A549 (cell line): ENCODE measurements at regions not wholly inside any gene's neighbourhood (a gene's known extent, or its start where the extent isn't known, plus 50 kb on each side); places are given as distances from the start of the nearest gene placed in this dataset.

Source experiments
- ATAC-seq, 2 experiments: fragments of 200-7000 bp in 1 of 2; fragments of >200 bp in 1 of 2; cut with Nextera tagmentation in 1 of 2; cut with Tn5 transposase in 1 of 2; 3 replicates each; pipeline versions ENCODE4 v1.8.0 to v1.9.1; 2018 to 2020; ENCODE audit warnings: mild to moderate bottlenecking in 1 of 2, moderate library complexity in 1 of 2
- CTCF ChIA-PET: fragments of 300-600 bp; sonication (Branson Sonifier 250); formaldehyde crosslinking; extraction: SDS; loops from one replicate; lab custom pipeline; 2021; ENCODE audit warnings: antibody characterized with exemption, inconsistent platforms; lab: Yijun Ruan, JAX
- POLR2A ChIA-PET: fragments of 350-600 bp; formaldehyde crosslinking; extraction: SDS; loops from one replicate; lab custom pipeline; 2021; ENCODE audit warnings: antibody characterized with exemption, inconsistent platforms; lab: Yijun Ruan, JAX
- DNase-seq, 2 experiments: peaks; one replicate each; pipeline versions ENCODE4 v3.0.0 to v3.0.0-alpha.2; 2011 to 2016; ENCODE audit warnings: low read depth in 1 of 2, low spot score in 1 of 2
- FAIRE-seq: peaks from 2 replicates; lab custom pipeline; 2011; peaks lifted over from hg19 to GRCh38; lab: Jason Lieb, UNC
- H3K27ac ChIP-seq, 2 experiments: fragments of >200 bp; sonication (Bioruptor Twin); formaldehyde crosslinking; 3 replicates each; pipeline ENCODE4 v1.5.1; 2016 to 2017
- H3K4me1 ChIP-seq: fragments of >200 bp; sonication (Bioruptor Twin); formaldehyde crosslinking; 3 replicates; pipeline ENCODE4 v1.6.1; 2016
- H3K4me2 ChIP-seq: fragments of >200 bp; sonication (Bioruptor Twin); formaldehyde crosslinking; 3 replicates; pipeline ENCODE4 v1.6.1; 2016
- H3K4me3 ChIP-seq: fragments of >200 bp; sonication (Bioruptor Twin); formaldehyde crosslinking; 3 replicates; pipeline ENCODE4 v1.5.1; 2016
- H3K9me3 ChIP-seq: fragments of >200 bp; sonication (Bioruptor Twin); formaldehyde crosslinking; 3 replicates; pipeline ENCODE4 v1.6.1; 2016
- CBX8 ChIP-seq: fragments of 200-600 bp; sonication (generic); IDR thresholded peaks from 2 replicates; pipeline ENCODE4 v1.6.1; 2016
- CTCF ChIP-seq: fragments of >200 bp; sonication (Bioruptor Twin); formaldehyde crosslinking; IDR thresholded peaks from 3 replicates; pipeline ENCODE4 v1.5.1; 2016
- E2F6 ChIP-seq: IDR thresholded peaks from 2 replicates; pipeline ENCODE4 v1.6.1; 2012; ENCODE audit warnings: low read depth, borderline replicate concordance
- EHMT2 ChIP-seq: fragments of 200-600 bp; sonication (generic); IDR thresholded peaks from 2 replicates; pipeline ENCODE4 v1.6.1; 2016; ENCODE audit warnings: antibody characterized with exemption, low read depth, mild to moderate bottlenecking, moderate library complexity
- ELK1 ChIP-seq: fragments of 150-350 bp; IDR thresholded peaks from 2 replicates; pipeline ENCODE4 v1.6.1; 2014; ENCODE audit warnings: low read depth, mild to moderate bottlenecking, low read length
- FOSL2 ChIP-seq, 2 experiments: fragments of 450-650 bp in 1 of 2; fragments of >200 bp in 1 of 2; sonication (Bioruptor Twin) in 1 of 2; formaldehyde crosslinking; IDR thresholded peaks; 2 replicates each; pipeline versions ENCODE4 v1.5.0 to v1.6.1; 2016 to 2020; ENCODE audit warnings: mild to moderate bottlenecking in 1 of 2, moderate library complexity in 1 of 2
- FOXS1 ChIP-seq: fragments of 250-450 bp; sonication (Bioruptor Pico); IDR thresholded peaks from 2 replicates; pipeline ENCODE4 v1.5.0; 2020; ENCODE audit warnings: mild to moderate bottlenecking, moderate library complexity
- GATA3 ChIP-seq: IDR thresholded peaks from 2 replicates; pipeline ENCODE4 v1.6.1; 2012; ENCODE audit warnings: borderline replicate concordance
- HDAC2 ChIP-seq: fragments of 200-600 bp; sonication (generic); IDR thresholded peaks from 2 replicates; pipeline ENCODE4 v1.6.1; 2016
- HMGXB4 ChIP-seq: fragments of 250-450 bp; sonication (Bioruptor Pico); IDR thresholded peaks from 2 replicates; pipeline ENCODE4 v1.5.0; 2021; ENCODE audit warnings: mild to moderate bottlenecking, moderate library complexity, borderline replicate concordance
- HOXB13 ChIP-seq: fragments of 250-450 bp; sonication (Bioruptor Pico); IDR thresholded peaks from 2 replicates; pipeline ENCODE4 v1.5.0; 2020; ENCODE audit warnings: low read depth, mild to moderate bottlenecking, moderate library complexity
- JUN ChIP-seq, 2 experiments: fragments of >200 bp; sonication (Bioruptor Twin); formaldehyde crosslinking; IDR thresholded peaks; 2 replicates in 1 of 2; 3 replicates in 1 of 2; pipeline ENCODE4 v1.6.1; 2016 to 2017
- KDM5A ChIP-seq: fragments of 200-600 bp; sonication (generic); IDR thresholded peaks from 2 replicates; pipeline ENCODE4 v1.6.1; 2016; ENCODE audit warnings: antibody characterized with exemption, mild to moderate bottlenecking
- MAFK ChIP-seq: fragments of 450-650 bp; IDR thresholded peaks from 2 replicates; pipeline ENCODE4 v1.6.1; 2014; ENCODE audit not compliant: partially characterized antibody
- NFE2L2 ChIP-seq: fragments of 150-350 bp; conservative IDR thresholded peaks from 2 replicates; pipeline ENCODE4 v1.6.1; 2014; ENCODE audit warnings: low read length
- NPAS2 ChIP-seq: fragments of 250-450 bp; sonication (Bioruptor Pico); IDR thresholded peaks from 2 replicates; pipeline ENCODE4 v1.8.0; 2022; ENCODE audit warnings: mild to moderate bottlenecking, moderate library complexity, borderline replicate concordance
- PBX3 ChIP-seq: IDR thresholded peaks from 2 replicates; pipeline ENCODE4 v1.6.1; 2012
- PHF8 ChIP-seq: fragments of 200-600 bp; sonication (generic); IDR thresholded peaks from 2 replicates; pipeline ENCODE4 v1.6.1; 2016; ENCODE audit warnings: low read depth, mild to moderate bottlenecking, antibody characterized with exemption, moderate library complexity, borderline replicate concordance
- RARB ChIP-seq: fragments of 250-450 bp; sonication (Bioruptor Pico); IDR thresholded peaks from 2 replicates; pipeline ENCODE4 v1.8.0; 2021; ENCODE audit warnings: mild to moderate bottlenecking, moderate library complexity
- RCOR1 ChIP-seq: fragments of 150-350 bp; IDR thresholded peaks from 2 replicates; pipeline ENCODE4 v1.6.1; 2014; ENCODE audit warnings: antibody characterized with exemption, low read length, low read depth
- RFX5 ChIP-seq: fragments of 450-650 bp; IDR thresholded peaks from 2 replicates; pipeline ENCODE4 v1.7.1; 2014; ENCODE audit warnings: antibody characterized with exemption, mild to moderate bottlenecking, moderate library complexity
- SREBF2 ChIP-seq: fragments of 450-650 bp; IDR thresholded peaks from 2 replicates; pipeline ENCODE4 v1.6.1; 2014; ENCODE audit warnings: mild to moderate bottlenecking, moderate library complexity
- TP53 ChIP-seq: fragments of 250-450 bp; sonication (Bioruptor Pico); IDR thresholded peaks from 2 replicates; pipeline ENCODE4 v1.5.0; 2021; ENCODE audit warnings: mild to moderate bottlenecking, moderate library complexity
- WGBS: methylation state at CpG from one replicate; pipeline ENCODE4 v1.1.6; 2017; ENCODE audit errors: missing lambda C conversion rate; 5-methylcytosine and 5-hydroxymethylcytosine counted together

- TF ChIP-seq EHMT2 (no peak), CTCF (no peak), JUN (IDR thresholded peaks at IDR 0.05) (no peak), NPAS2 (CRISPR knock-in tag) (no peak), RCOR1 (no peak), RARB (CRISPR knock-in tag) (no peak), RFX5 (no peak), SREBF2 (no peak), PBX3 (no peak), HMGXB4 (CRISPR knock-in tag) (no peak), FOSL2 (IDR thresholded peaks at IDR 0.05) (no peak), FOSL2 (CRISPR knock-in tag; IDR thresholded peaks at IDR 0.05) (no peak), HOXB13 (CRISPR knock-in tag) (no peak), KDM5A (no peak), GATA3 (no peak), PHF8 (no peak), MAFK (no peak), HDAC2 (no peak)
- FAIRE-seq (no peak), ATAC-seq (no peak), DNase-seq (no peak)
- Histone ChIP-seq H3K4me1 (no peaks in the 10 kb centered on the region), H3K4me2 (no peak overlapping the region), H3K4me3 (no peak overlapping the region), H3K27ac (no peak overlapping the region), H3K9me3 (no peaks in the 10 kb centered on the region)
- ChIA-PET CTCF (interaction anchor here (0.7 kb wide), 1 partner anchor 379 kb away, joined by 3 read pairs; no protein-coding TSS in a partner anchor), POLR2A (no interaction called here)
These were observed 194.7 kb downstream of the NHLRC3 start for GRCh38 chr13:39232999-39233398.

- no peak overlapping the region for H3K4me3 ChIP-seq
- H3K4me1 ChIP-seq, result no peaks in the 10 kb centered on the region
- ChIA-PET POLR2A (no interaction called here), CTCF (no interaction called here)
- DNase-seq, result no peak
- no peak overlapping the region for H3K4me2 ChIP-seq
- FAIRE-seq, result no peak
- H3K27ac ChIP-seq, result no peak overlapping the region
- TF ChIP-seq FOXS1 (CRISPR knock-in tag) (no peak), NFE2L2 (no peak), CBX8 (no peak), E2F6 (no peak), ELK1 (no peak), JUN (IDR thresholded peaks at IDR 0.05) (no peak), TP53 (no peak)
- WGBS, result 26% methylated on average over 3 of the region's 3 CpGs
- H3K9me3 ChIP-seq, result no peaks in the 10 kb centered on the region
- no peak for ATAC-seq
These were observed 195.3 kb downstream of the NHLRC3 start for GRCh38 chr13:39233519-39233918.
